ENCODE measurements at regions not wholly inside any gene's neighbourhood (a gene's known extent, or its start where the extent isn't known, plus 50 kb on each side); places are given as distances from the start of the nearest gene placed in this dataset.

DNA sequence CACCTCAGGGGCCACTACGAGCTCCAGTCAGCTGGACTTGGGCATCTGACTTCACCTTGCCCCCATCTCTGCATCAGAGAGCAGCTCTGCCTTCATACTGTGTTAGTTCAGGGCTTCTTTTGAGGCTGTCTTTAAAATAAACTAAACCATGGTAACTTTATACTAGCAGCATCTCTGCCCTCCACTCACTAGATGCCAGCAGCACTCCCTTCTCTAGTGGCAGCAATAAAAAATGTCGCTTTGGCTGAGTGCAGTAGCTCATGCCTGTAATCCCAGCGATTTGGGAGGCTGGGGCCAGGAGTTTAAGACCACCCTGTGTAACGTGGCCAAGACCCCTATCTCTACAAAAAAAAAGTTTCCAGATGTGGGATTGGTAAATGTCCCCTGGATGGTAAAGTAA lies 584.4 kb downstream of the INHBA start:
- CTCF ChIA-PET: no interaction called here
- POLR2A ChIA-PET: no interaction called here
- DNase-seq (ENCODE audit: extremely low spot score): no peak
- TF ChIP-seq, protein P1, sequence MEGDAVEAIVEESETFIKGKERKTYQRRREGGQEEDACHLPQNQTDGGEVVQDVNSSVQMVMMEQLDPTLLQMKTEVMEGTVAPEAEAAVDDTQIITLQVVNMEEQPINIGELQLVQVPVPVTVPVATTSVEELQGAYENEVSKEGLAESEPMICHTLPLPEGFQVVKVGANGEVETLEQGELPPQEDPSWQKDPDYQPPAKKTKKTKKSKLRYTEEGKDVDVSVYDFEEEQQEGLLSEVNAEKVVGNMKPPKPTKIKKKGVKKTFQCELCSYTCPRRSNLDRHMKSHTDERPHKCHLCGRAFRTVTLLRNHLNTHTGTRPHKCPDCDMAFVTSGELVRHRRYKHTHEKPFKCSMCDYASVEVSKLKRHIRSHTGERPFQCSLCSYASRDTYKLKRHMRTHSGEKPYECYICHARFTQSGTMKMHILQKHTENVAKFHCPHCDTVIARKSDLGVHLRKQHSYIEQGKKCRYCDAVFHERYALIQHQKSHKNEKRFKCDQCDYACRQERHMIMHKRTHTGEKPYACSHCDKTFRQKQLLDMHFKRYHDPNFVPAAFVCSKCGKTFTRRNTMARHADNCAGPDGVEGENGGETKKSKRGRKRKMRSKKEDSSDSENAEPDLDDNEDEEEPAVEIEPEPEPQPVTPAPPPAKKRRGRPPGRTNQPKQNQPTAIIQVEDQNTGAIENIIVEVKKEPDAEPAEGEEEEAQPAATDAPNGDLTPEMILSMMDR (IDR thresholded peaks at IDR 0.05; ENCODE audit: control extremely low read depth, extremely low read depth, low read depth, missing control alignments): no peak

DNA sequence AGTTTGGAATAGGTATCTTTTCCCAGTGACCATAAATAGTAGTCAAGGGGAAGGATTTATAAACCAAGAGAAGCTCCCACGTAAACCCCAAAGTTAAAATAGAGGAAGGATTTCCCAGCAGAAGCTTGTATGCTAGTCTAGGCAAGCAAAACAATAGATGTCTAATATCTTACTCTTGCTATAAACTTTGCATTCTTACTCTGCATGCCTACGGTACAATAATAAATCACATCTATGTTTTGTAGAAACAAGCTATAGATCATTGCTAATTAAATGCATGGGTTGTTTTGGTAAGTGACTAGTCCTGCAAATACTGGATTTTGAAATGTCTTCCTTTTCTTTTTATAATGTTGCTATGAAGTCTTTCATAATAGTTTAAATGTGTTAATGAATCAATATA lies 585.5 kb downstream of the INHBA start:
- no peak for DNase-seq (ENCODE audit: extremely low spot score)
- TF ChIP-seq, protein P1 (IDR thresholded peaks at IDR 0.05; ENCODE audit: control extremely low read depth, extremely low read depth, low read depth, missing control alignments): no peak
- ChIA-PET POLR2A (no interaction called here), CTCF (interaction anchor here (1.1 to 2.2 kb wide), 3 partner anchors 11 to 51 kb away, joined by 3 to 13 read pairs (median 3); no protein-coding TSS in a partner anchor)

DNA sequence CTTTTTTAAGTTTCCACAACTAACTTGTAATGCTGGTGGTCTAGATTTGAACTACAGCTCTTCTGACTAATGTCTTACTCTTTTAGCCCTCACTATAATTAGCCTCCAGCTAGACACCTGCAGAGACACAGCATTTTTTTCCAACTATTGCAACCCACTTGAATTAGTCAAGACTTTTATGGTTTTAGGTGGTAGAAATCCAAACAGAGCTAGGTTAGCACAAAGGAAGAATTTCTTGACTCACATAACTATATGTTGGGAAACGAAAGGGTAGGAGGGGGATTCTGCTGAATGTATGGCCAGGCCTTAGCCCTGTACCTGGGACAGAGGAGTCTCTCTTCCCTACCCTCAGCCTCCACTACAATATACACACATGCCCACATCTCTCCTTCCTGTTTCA lies 586.1 kb downstream of the INHBA start:
- DNase-seq (ENCODE audit: extremely low spot score): no peak
- ChIA-PET POLR2A (no interaction called here), CTCF (interaction anchor here (1.0 to 2.2 kb wide), 6 partner anchors 11 to 64 kb away, joined by 3 to 13 read pairs (median 4); no protein-coding TSS in a partner anchor)
- TF ChIP-seq, protein P1 (IDR thresholded peaks at IDR 0.05; ENCODE audit: control extremely low read depth, extremely low read depth, low read depth, missing control alignments): no peak

DNA sequence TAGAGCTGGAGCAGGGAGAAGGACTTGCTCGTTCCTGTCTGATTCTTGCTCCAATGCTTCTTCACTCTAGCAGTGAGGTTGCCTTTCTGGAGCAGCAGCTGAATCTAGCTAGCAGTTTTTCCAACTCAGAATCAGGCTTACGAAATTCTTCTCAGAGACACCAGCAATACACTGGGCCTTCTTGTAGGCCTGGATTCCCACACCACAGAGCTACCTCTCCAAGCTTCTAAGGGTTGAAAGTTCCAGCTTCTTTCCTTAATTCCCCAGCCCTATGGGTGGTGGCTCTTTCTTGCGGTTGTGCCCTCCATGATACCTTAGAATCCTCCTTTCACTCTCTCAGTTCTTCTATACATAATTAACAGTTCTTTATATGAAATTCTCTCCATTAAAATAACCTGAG lies 586.6 kb downstream of the INHBA start:
- DNase-seq (ENCODE audit: extremely low spot score): no peak
- POLR2A ChIA-PET: no interaction called here
- TF ChIP-seq, protein P1 (IDR thresholded peaks at IDR 0.05; ENCODE audit: control extremely low read depth, extremely low read depth, low read depth, missing control alignments): no peak
- CTCF ChIA-PET: interaction anchor here (1.0 to 2.2 kb wide), 6 partner anchors 10 to 64 kb away, joined by 3 to 13 read pairs (median 4); no protein-coding TSS in a partner anchor

DNA sequence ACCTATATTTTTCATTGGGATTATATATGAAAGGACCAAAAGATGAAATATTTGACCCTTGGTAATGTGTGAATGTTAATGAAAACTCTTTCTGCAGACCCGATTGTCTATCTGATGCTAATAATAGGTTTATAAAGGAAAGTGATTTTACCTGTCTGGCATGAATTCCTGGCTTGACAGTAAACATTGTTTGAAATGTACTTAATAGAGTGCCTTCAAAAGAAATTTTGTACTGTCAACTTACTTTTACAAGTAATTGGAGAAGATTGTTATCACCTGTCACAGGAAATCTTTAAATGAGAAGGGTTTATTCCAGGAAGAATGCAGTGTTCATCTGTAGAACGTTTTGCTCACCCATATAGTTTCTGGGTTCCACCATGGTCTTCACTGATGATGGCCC lies 588.2 kb downstream of the INHBA start:
- CTCF ChIA-PET: interaction anchor here (0.9 to 1.3 kb wide), 3 partner anchors 12 to 199 kb away, joined by 3 read pairs; no protein-coding TSS in a partner anchor
- DNase-seq (ENCODE audit: extremely low spot score): no peak
- POLR2A ChIA-PET: no interaction called here

DNA sequence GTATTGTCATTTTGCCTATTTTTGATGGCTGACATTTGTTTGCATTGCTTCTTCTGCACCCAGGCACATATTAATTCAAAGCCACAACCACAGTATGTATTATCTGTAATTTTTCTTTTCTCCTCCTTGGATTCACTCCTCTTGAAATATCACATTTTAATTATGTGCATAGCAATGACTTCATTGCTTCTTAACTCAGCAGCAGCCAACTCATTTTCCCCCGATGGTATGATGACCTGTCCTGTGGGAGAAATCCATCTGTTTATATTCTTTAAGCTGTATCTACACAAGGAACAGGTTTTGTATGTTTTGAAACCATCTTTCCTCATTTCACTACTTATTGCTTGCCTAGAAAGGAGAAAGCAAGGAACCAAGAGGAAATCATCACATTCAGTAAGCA lies 588.8 kb downstream of the INHBA start:
- DNase-seq (ENCODE audit: extremely low spot score): no peak
- ChIA-PET CTCF (interaction anchor here (1.3 to 1.5 kb wide), 2 partner anchors 11 to 13 kb away, joined by 3 read pairs; no protein-coding TSS in a partner anchor), POLR2A (no interaction called here)
- TF ChIP-seq, protein P1 (IDR thresholded peaks at IDR 0.05; ENCODE audit: control extremely low read depth, extremely low read depth, low read depth, missing control alignments): no peak

More for the DNA sequence above, 588.2 kb downstream of the INHBA start:
- TF ChIP-seq, protein P1 (IDR thresholded peaks at IDR 0.05; ENCODE audit: control extremely low read depth, extremely low read depth, low read depth, missing control alignments): no peak

All from GM10248 (cell line).